SK-N-SH (cell line): ENCODE measurements at regions not wholly inside any gene's neighbourhood (a gene's known extent, or its start where the extent isn't known, plus 50 kb on each side); places are given as distances from the start of the nearest gene placed in this dataset.

Experiments
- CTCF ChIA-PET: fragments of 300-600, 350-600 bp; formaldehyde crosslinking; extraction: SDS; loops from one replicate; lab custom pipeline; 2021; lab: Yijun Ruan, JAX
- POLR2A ChIA-PET: fragments of 350-600 bp; sonication (Branson Sonifier 250); formaldehyde crosslinking; extraction: SDS; loops from one replicate; lab custom pipeline; 2020; ENCODE audit warnings: antibody characterized with exemption, inconsistent platforms; lab: Yijun Ruan, JAX
- DNase-seq: peaks from one replicate; pipeline ENCODE4 v3.0.0; 2012
- H2AFZ ChIP-seq: fragments of 200-600 bp; sonication (generic); 2 replicates; pipeline ENCODE4 v1.8.1; 2016; ENCODE audit warnings: antibody characterized with exemption, mild to moderate bottlenecking, low read depth
- H3F3A ChIP-seq: fragments of 200-600 bp; sonication (generic); replicated peaks from 2 replicates; pipeline ENCODE3; 2016; ENCODE audit warnings: antibody characterized with exemption, mild to moderate bottlenecking; ENCODE audit not compliant: insufficient read depth
- H3K27ac ChIP-seq, 2 experiments: fragments of 200-500 bp in 1 of 2; fragments of 200-600 bp in 1 of 2; sonication (Bioruptor generic) in 1 of 2; sonication (generic), shearing (Covaris generic) in 1 of 2; 2 replicates each; pipeline versions ENCODE4 v1.5.1 to v1.6.1; 2014 to 2016; ENCODE audit warnings: low read depth in 2 of 2, inconsistent platforms in 1 of 2, low read length in 1 of 2, mild to moderate bottlenecking in 1 of 2, mixed read lengths in 1 of 2
- H3K27me3 ChIP-seq: fragments of 200-600 bp; sonication (generic), shearing (Covaris generic); 2 replicates; pipeline ENCODE4 v1.6.1; 2016; ENCODE audit warnings: mixed run types; ENCODE audit not compliant: insufficient read depth
- H3K36me3 ChIP-seq, 2 experiments: fragments of 200-500 bp in 1 of 2; fragments of 200-600 bp in 1 of 2; sonication (Bioruptor generic) in 1 of 2; sonication (generic) in 1 of 2; replicated peaks in 1 of 2; 2 replicates each; pipeline versions ENCODE3 to v1.5.1; 2014 to 2016; ENCODE audit warnings: low read length in 1 of 2, mild to moderate bottlenecking in 1 of 2; ENCODE audit not compliant: insufficient read depth in 2 of 2, control insufficient read depth in 1 of 2
- H3K4me1 ChIP-seq, 2 experiments: fragments of 200-500 bp in 1 of 2; fragments of 200-600 bp in 1 of 2; sonication (Bioruptor generic) in 1 of 2; sonication (generic), shearing (Covaris generic) in 1 of 2; 2 replicates each; pipeline versions ENCODE4 v1.5.1 to v1.6.1; 2014 to 2016; ENCODE audit warnings: low read depth in 1 of 2, low read length in 1 of 2, mixed run types in 1 of 2; ENCODE audit not compliant: insufficient read depth in 2 of 2, control insufficient read depth in 1 of 2
- H3K4me2 ChIP-seq: fragments of 200-600 bp; sonication (generic), shearing (Covaris generic); 2 replicates; pipeline ENCODE4 v1.6.1; 2017; ENCODE audit warnings: mixed run types
- H3K4me3 ChIP-seq, 2 experiments: fragments of 200-500 bp in 1 of 2; fragments of 200-600 bp in 1 of 2; sonication (Bioruptor generic) in 1 of 2; sonication (generic), shearing (Covaris generic) in 1 of 2; 2 replicates each; pipeline versions ENCODE4 v1.5.1 to v1.8.1; 2014 to 2016; ENCODE audit warnings: low read depth in 2 of 2, inconsistent platforms in 1 of 2, low read length in 1 of 2, mild to moderate bottlenecking in 1 of 2, mixed read lengths in 1 of 2, moderate library complexity in 1 of 2
- H3K79me2 ChIP-seq: fragments of 200-600 bp; sonication (generic); 2 replicates; pipeline ENCODE4 v1.8.1; 2017; ENCODE audit warnings: mild to moderate bottlenecking; ENCODE audit not compliant: insufficient read depth
- H3K9ac ChIP-seq: fragments of 200-600 bp; sonication (generic); 2 replicates; pipeline ENCODE4 v1.6.1; 2017; ENCODE audit warnings: mixed run types
- H3K9me2 ChIP-seq: fragments of 200-600 bp; sonication (generic); 2 replicates; pipeline ENCODE4 v1.6.1; 2017; ENCODE audit warnings: mixed run types
- H3K9me3 ChIP-seq: fragments of 200-600 bp; sonication (generic); 2 replicates; pipeline ENCODE4 v1.6.1; 2017; ENCODE audit warnings: mixed run types, mild to moderate bottlenecking, moderate library complexity
- H4K20me1 ChIP-seq: fragments of 200-600 bp; sonication (generic); 2 replicates; pipeline ENCODE4 v1.6.1; 2017; ENCODE audit warnings: mild to moderate bottlenecking, mixed run types; ENCODE audit not compliant: insufficient read depth
- CHD2 ChIP-seq: fragments of 150-350 bp; IDR thresholded peaks from 2 replicates; pipeline ENCODE4 v1.6.1; 2018; ENCODE audit warnings: low read length; ENCODE audit not compliant: partially characterized antibody
- ELF1 ChIP-seq: IDR thresholded peaks from 2 replicates; pipeline ENCODE4 v1.4.0; 2012
- EZH2phosphoT487 ChIP-seq: fragments of 200-600 bp; sonication (generic); IDR thresholded peaks from 2 replicates; pipeline ENCODE4 v1.6.1; 2017; ENCODE audit warnings: low read depth, mixed run types, mild to moderate bottlenecking, antibody characterized with exemption, moderate library complexity, borderline replicate concordance
- FOXM1 ChIP-seq: IDR thresholded peaks from 2 replicates; pipeline ENCODE4 v1.4.0; 2012; ENCODE audit warnings: low read depth, mild to moderate bottlenecking
- GABPA ChIP-seq: IDR thresholded peaks from 2 replicates; pipeline ENCODE4 v1.4.0; 2012; ENCODE audit warnings: low read depth, mild to moderate bottlenecking
- GATA2 ChIP-seq: sonication (generic); formaldehyde crosslinking; IDR thresholded peaks from 2 replicates; pipeline ENCODE4 v1.5.0; 2020; ENCODE audit warnings: mild to moderate bottlenecking, missing genetic modification reagents
- JUND ChIP-seq: IDR thresholded peaks from 2 replicates; pipeline ENCODE4 v1.4.0; 2012
- MEF2A ChIP-seq: IDR thresholded peaks from 2 replicates; pipeline ENCODE4 v1.4.0; 2012; ENCODE audit warnings: low read depth, borderline replicate concordance
- MXI1 ChIP-seq: IDR thresholded peaks from 2 replicates; pipeline ENCODE4 v1.6.1; 2012; ENCODE audit warnings: mild to moderate bottlenecking, low read depth, low read length, improper control_type of control experiment
- NRF1 ChIP-seq: IDR thresholded peaks from 2 replicates; pipeline ENCODE4 v1.6.1; 2012; ENCODE audit warnings: low read depth, mild to moderate bottlenecking, low read length
- POLR2AphosphoS5 ChIP-seq: IDR thresholded peaks from 2 replicates; pipeline ENCODE4 v1.6.1; 2012; ENCODE audit warnings: low read depth, low read length
- RAD21 ChIP-seq: IDR thresholded peaks from 2 replicates; pipeline ENCODE4 v1.6.1; 2012; ENCODE audit warnings: mild to moderate bottlenecking, low read length
- RCOR1 ChIP-seq: fragments of 150-350 bp; IDR thresholded peaks from 2 replicates; pipeline ENCODE4 v1.6.1; 2017; ENCODE audit warnings: antibody characterized with exemption, low read length
- SIN3A ChIP-seq: IDR thresholded peaks from 2 replicates; pipeline ENCODE4 v1.6.1; 2012; ENCODE audit warnings: low read depth, mild to moderate bottlenecking, low read length, moderate library complexity, borderline replicate concordance
- TAF1 ChIP-seq: IDR thresholded peaks from 2 replicates; pipeline ENCODE4 v1.6.1; 2012; ENCODE audit warnings: low read depth, mild to moderate bottlenecking, low read length, moderate library complexity, borderline replicate concordance
- WGBS: methylation state at CpG from one replicate; pipeline ENCODE4 v1.1.6; 2017; ENCODE audit warnings: low lambda C conversion rate; 5-methylcytosine and 5-hydroxymethylcytosine counted together
- TF ChIP-seq, protein P1 (sequence below): IDR thresholded peaks from 2 replicates; pipeline ENCODE4 v1.6.1; 2012; ENCODE audit warnings: mild to moderate bottlenecking, low read depth, low read length, moderate library complexity
- TF ChIP-seq, protein P2 (sequence below): fragments of 200-600 bp; sonication (generic); IDR thresholded peaks from 2 replicates; pipeline ENCODE4 v1.6.1; 2017; ENCODE audit warnings: antibody characterized with exemption, mild to moderate bottlenecking, moderate library complexity
- TF ChIP-seq, protein P3 (sequence below): fragments of 150-350 bp; IDR thresholded peaks from 2 replicates; pipeline ENCODE4 v1.6.1; 2017; ENCODE audit warnings: antibody characterized with exemption, low read length, low read depth, borderline replicate concordance

DNA sequence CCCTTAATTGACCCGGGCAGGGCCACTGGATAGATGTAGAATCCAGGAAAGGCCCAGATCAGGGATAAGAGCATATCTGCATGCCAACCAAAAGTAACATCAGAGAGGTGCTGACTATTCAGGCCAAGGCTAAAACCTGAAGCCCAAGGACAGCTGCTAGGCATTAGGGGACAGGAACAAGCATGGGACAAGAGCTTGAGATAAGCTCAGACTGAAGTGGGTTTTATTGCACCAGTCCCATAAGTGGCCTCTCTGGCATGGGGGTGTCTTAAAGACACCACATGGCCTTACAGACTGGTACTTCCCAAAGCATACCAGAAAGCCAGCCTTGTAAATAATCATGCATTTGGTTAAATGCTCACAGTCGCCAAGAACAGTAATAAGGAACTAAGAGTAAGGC, 376.1 kb downstream of the FBXW7 start:
- no peak for DNase-seq
- TF ChIP-seq, protein P1, sequence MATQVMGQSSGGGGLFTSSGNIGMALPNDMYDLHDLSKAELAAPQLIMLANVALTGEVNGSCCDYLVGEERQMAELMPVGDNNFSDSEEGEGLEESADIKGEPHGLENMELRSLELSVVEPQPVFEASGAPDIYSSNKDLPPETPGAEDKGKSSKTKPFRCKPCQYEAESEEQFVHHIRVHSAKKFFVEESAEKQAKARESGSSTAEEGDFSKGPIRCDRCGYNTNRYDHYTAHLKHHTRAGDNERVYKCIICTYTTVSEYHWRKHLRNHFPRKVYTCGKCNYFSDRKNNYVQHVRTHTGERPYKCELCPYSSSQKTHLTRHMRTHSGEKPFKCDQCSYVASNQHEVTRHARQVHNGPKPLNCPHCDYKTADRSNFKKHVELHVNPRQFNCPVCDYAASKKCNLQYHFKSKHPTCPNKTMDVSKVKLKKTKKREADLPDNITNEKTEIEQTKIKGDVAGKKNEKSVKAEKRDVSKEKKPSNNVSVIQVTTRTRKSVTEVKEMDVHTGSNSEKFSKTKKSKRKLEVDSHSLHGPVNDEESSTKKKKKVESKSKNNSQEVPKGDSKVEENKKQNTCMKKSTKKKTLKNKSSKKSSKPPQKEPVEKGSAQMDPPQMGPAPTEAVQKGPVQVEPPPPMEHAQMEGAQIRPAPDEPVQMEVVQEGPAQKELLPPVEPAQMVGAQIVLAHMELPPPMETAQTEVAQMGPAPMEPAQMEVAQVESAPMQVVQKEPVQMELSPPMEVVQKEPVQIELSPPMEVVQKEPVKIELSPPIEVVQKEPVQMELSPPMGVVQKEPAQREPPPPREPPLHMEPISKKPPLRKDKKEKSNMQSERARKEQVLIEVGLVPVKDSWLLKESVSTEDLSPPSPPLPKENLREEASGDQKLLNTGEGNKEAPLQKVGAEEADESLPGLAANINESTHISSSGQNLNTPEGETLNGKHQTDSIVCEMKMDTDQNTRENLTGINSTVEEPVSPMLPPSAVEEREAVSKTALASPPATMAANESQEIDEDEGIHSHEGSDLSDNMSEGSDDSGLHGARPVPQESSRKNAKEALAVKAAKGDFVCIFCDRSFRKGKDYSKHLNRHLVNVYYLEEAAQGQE, result no peak
- TF ChIP-seq ELF1, result no peak
- TF ChIP-seq GABPA, result no peak
- TF ChIP-seq MEF2A, result no peak
- TF ChIP-seq TAF1, result no peak
- TF ChIP-seq RCOR1, result no peak
- no peak for TF ChIP-seq EZH2phosphoT487
- TF ChIP-seq, protein P2, sequence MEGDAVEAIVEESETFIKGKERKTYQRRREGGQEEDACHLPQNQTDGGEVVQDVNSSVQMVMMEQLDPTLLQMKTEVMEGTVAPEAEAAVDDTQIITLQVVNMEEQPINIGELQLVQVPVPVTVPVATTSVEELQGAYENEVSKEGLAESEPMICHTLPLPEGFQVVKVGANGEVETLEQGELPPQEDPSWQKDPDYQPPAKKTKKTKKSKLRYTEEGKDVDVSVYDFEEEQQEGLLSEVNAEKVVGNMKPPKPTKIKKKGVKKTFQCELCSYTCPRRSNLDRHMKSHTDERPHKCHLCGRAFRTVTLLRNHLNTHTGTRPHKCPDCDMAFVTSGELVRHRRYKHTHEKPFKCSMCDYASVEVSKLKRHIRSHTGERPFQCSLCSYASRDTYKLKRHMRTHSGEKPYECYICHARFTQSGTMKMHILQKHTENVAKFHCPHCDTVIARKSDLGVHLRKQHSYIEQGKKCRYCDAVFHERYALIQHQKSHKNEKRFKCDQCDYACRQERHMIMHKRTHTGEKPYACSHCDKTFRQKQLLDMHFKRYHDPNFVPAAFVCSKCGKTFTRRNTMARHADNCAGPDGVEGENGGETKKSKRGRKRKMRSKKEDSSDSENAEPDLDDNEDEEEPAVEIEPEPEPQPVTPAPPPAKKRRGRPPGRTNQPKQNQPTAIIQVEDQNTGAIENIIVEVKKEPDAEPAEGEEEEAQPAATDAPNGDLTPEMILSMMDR, result no peak
- no peak for TF ChIP-seq NRF1
- no peak for TF ChIP-seq FOXM1
- TF ChIP-seq MXI1, result no peak
- no peaks in the 10 kb centered on the region for H4K20me1 ChIP-seq
- H3K4me3 ChIP-seq, result no peak overlapping the region
- peaks cover 2 to 13% of the 10 kb centered on the region in 2 experiments; a peak in 2 of 4 replicates for H3K4me1 ChIP-seq
- no peaks in the 10 kb centered on the region for H3K79me2 ChIP-seq
- no peaks in the 10 kb centered on the region for H3K9me3 ChIP-seq
- no peak overlapping the region for H3K9ac ChIP-seq
- no peaks in the 10 kb centered on the region for H3K36me3 ChIP-seq
- no peak overlapping the region for H3K4me2 ChIP-seq
- 38% methylated on average over 2 of the region's 2 CpGs for WGBS
- H3K27me3 ChIP-seq, result no peaks in the 10 kb centered on the region
- no peaks in the 10 kb centered on the region for H3K9me2 ChIP-seq
- H3F3A ChIP-seq, result peaks cover 5% of the 10 kb centered on the region
- H2AFZ ChIP-seq, result no peak overlapping the region
- POLR2A ChIA-PET, result no interaction called here
- CTCF ChIA-PET, result interaction anchor here (0.7 kb wide), 1 partner anchor 128 kb away, joined by 3 read pairs; no protein-coding TSS in a partner anchor
- no peak overlapping the region for H3K27ac ChIP-seq

DNA sequence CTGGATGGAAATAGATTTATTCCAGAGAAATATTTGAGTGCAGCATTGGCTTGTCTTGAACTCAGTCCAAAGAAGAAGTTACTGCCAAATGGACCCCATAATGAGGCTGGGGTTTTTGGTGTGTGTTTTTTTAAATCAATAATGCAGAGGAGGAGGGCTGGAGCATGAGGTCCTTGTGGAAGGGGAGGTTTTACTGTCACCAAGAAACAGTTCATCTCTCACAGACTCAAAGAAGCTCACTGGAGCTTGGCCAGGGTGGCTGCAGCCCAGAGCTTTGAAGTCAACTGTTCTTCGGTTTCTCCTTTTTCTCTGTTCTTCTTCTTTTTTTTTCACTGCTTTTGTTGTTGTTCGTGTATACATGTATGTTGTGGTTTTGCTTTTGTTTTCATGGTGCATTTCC, 377.7 kb downstream of the FBXW7 start:
- Histone ChIP-seq H3K4me3 (no peak overlapping the region), H3K9me3 (no peaks in the 10 kb centered on the region), H3F3A (peaks cover 5% of the 10 kb centered on the region), H3K27me3 (no peaks in the 10 kb centered on the region; the same call in 1 of the 2 replicates), H3K27ac (no peak overlapping the region), H2AFZ (no peak overlapping the region), H3K9me2 (no peaks in the 10 kb centered on the region), H3K4me2 (no peak overlapping the region), H3K4me1 (peaks cover 2 to 13% of the 10 kb centered on the region in 2 experiments; a peak in 2 of 4 replicates), H4K20me1 (no peaks in the 10 kb centered on the region), H3K79me2 (no peaks in the 10 kb centered on the region), H3K36me3 (no peaks in the 10 kb centered on the region), H3K9ac (no peak overlapping the region)
- WGBS, result 44% methylated on average over 2 of the region's 2 CpGs
- no peak for TF ChIP-seq CHD2
- no peak for TF ChIP-seq MXI1
- TF ChIP-seq RAD21, result no peak
- no peak for TF ChIP-seq GATA2 (CRISPR knock-in tag)
- no peak for TF ChIP-seq EZH2phosphoT487
- TF ChIP-seq SIN3A, result no peak
- no peak for TF ChIP-seq POLR2AphosphoS5
- no peak for TF ChIP-seq JUND
- TF ChIP-seq, protein P3, sequence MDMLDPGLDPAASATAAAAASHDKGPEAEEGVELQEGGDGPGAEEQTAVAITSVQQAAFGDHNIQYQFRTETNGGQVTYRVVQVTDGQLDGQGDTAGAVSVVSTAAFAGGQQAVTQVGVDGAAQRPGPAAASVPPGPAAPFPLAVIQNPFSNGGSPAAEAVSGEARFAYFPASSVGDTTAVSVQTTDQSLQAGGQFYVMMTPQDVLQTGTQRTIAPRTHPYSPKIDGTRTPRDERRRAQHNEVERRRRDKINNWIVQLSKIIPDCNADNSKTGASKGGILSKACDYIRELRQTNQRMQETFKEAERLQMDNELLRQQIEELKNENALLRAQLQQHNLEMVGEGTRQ, result no peak
- TF ChIP-seq GABPA, result no peak
- DNase-seq, result no peak
- POLR2A ChIA-PET, result no interaction called here
- CTCF ChIA-PET, result no interaction called here
